ENCODE measurements at regions not wholly inside any gene's neighbourhood (a gene's known extent, or its start where the extent isn't known, plus 50 kb on each side); places are given as distances from the start of the nearest gene placed in this dataset.

- Histone ChIP-seq H3K36me3 (no peaks in the 10 kb centered on the region), H3K27ac (no peak overlapping the region), H3K4me1 (no peaks in the 10 kb centered on the region), H3K9me3 (no peaks in the 10 kb centered on the region), H3K27me3 (no peaks in the 10 kb centered on the region), H3K4me3 (no peak overlapping the region)
- no peak for DNase-seq
- intact Hi-C loops (cut with DNase I; ENCODE audit: low total_unique reads), result no loop called here
- TF ChIP-seq, protein P1, sequence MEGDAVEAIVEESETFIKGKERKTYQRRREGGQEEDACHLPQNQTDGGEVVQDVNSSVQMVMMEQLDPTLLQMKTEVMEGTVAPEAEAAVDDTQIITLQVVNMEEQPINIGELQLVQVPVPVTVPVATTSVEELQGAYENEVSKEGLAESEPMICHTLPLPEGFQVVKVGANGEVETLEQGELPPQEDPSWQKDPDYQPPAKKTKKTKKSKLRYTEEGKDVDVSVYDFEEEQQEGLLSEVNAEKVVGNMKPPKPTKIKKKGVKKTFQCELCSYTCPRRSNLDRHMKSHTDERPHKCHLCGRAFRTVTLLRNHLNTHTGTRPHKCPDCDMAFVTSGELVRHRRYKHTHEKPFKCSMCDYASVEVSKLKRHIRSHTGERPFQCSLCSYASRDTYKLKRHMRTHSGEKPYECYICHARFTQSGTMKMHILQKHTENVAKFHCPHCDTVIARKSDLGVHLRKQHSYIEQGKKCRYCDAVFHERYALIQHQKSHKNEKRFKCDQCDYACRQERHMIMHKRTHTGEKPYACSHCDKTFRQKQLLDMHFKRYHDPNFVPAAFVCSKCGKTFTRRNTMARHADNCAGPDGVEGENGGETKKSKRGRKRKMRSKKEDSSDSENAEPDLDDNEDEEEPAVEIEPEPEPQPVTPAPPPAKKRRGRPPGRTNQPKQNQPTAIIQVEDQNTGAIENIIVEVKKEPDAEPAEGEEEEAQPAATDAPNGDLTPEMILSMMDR (IDR thresholded peaks at IDR 0.05), result no peak
- TF ChIP-seq POLR2A (IDR thresholded peaks at IDR 0.05), result no peak
Observed at GRCh38 chrX:20374900-20375438, 108.3 kb upstream of the RPS6KA3 start.

DNA sequence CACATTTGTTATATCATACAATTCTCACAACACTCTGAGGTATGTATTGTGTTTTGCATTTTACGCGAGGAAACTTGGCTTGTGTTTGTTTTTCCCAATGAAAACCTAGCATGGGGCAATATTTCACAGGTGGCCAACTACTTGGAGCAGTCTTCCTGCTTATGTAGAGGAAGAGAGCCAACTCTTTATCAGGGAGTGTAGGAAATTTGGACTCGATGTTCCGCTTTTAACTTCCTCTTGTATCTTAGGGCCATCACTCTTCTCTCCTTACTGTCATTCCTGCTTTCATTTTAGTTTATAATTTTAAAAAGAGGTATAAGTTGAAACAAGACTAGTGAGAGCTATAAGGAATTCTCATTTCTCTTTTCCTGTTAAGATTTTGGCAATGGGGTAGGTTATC is 107.7 kb upstream of the RPS6KA3 start:
- intact Hi-C loops (cut with DNase I; ENCODE audit: low total_unique reads), result no loop called here
- H3K4me3 ChIP-seq, result no peak overlapping the region
- no peaks in the 10 kb centered on the region for H3K36me3 ChIP-seq
- H3K27ac ChIP-seq, result no peak overlapping the region
- H3K9me3 ChIP-seq, result no peaks in the 10 kb centered on the region
- H3K4me1 ChIP-seq, result no peaks in the 10 kb centered on the region
- no peak for TF ChIP-seq POLR2A (IDR thresholded peaks at IDR 0.05)
- no peak for DNase-seq
- H3K27me3 ChIP-seq, result no peaks in the 10 kb centered on the region

DNA sequence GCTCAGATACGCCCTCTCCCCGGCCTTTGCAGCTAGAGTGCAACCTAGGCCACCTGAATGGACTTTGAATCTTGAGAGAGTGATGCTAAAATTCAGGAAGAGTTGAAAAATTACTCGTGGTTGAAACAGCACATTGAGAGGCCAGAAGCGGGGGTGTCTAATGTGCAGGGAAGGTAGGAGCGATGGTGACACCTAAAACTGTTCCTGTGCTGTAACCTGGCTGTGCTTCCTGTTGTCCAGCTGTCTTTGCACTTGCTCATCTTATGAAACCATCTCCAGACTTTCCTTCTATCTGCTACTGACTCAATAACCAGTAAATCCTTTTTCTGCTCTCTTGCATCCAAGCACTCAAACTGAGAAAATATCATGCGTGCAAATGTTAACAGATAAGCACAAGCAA is 106.4 kb upstream of the RPS6KA3 start:
- no peak overlapping the region for H3K27ac ChIP-seq
- no peak for DNase-seq
- TF ChIP-seq, protein P1 (IDR thresholded peaks at IDR 0.05), result no peak
- TF ChIP-seq POLR2A (IDR thresholded peaks at IDR 0.05), result no peak
- no peaks in the 10 kb centered on the region for H3K4me1 ChIP-seq
- no peaks in the 10 kb centered on the region for H3K27me3 ChIP-seq
- intact Hi-C loops (cut with DNase I; ENCODE audit: low total_unique reads), result no loop called here
- no peaks in the 10 kb centered on the region for H3K36me3 ChIP-seq
- H3K9me3 ChIP-seq, result no peaks in the 10 kb centered on the region
- H3K4me3 ChIP-seq, result no peak overlapping the region

GRCh38 chrX:20372533-20372932 is 105.8 kb upstream of the RPS6KA3 start:
- DNase-seq, result no peak
- H3K4me3 ChIP-seq, result no peak overlapping the region
- H3K4me1 ChIP-seq, result no peaks in the 10 kb centered on the region
- intact Hi-C loops (cut with DNase I; ENCODE audit: low total_unique reads), result no loop called here
- H3K27me3 ChIP-seq, result no peaks in the 10 kb centered on the region
- TF ChIP-seq, protein P1 (IDR thresholded peaks at IDR 0.05), result no peak
- no peak for TF ChIP-seq POLR2A (IDR thresholded peaks at IDR 0.05)
- no peak overlapping the region for H3K27ac ChIP-seq
- H3K36me3 ChIP-seq, result no peaks in the 10 kb centered on the region
- no peaks in the 10 kb centered on the region for H3K9me3 ChIP-seq

DNA sequence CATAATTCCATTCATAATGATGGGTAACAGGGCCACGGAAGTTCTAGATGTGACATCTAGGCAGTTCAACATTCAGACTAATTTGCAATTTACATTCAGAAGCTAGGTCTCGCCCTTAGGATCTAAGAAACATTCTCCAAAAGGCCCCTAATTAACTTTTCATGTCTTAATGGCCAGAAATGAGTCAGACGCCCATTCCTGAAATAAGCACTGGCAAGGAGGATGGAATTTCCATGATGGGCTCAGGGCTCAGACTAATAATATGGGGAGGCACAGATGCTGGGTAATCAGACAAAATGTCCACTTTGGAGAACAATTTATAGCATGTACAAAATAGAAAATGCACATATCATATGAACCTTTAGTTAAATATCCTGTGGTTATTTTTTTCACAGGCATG is 102.8 kb upstream of the RPS6KA3 start:
- no peak overlapping the region for H3K27ac ChIP-seq
- no peaks in the 10 kb centered on the region for H3K4me1 ChIP-seq
- H3K9me3 ChIP-seq, result no peaks in the 10 kb centered on the region
- no peak for DNase-seq
- H3K4me3 ChIP-seq, result no peak overlapping the region
- intact Hi-C loops (cut with DNase I; ENCODE audit: low total_unique reads), result no loop called here
- no peaks in the 10 kb centered on the region for H3K36me3 ChIP-seq
- TF ChIP-seq, protein P1 (IDR thresholded peaks at IDR 0.05), result no peak
- TF ChIP-seq POLR2A (IDR thresholded peaks at IDR 0.05), result no peak
- no peaks in the 10 kb centered on the region for H3K27me3 ChIP-seq

DNA sequence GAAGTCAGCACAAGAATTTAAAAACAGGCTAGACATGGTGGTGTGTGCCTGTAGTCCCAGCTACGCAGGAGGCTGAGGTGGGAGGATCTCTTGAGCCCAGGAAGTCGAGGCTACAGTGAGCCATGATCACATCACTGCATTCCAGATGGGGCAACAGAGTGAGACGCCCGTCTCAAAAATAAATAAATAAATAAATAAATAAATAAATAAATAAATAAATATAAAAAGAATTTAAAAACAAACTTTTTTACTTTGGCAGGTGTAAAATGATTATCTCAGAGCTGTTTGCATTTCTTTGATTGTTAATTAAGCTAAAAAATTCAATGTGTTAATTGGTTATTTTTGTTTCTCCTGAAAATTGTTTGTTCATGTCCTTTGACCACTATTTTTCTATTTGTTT is 97.5 kb upstream of the RPS6KA3 start:
- TF ChIP-seq, protein P1 (IDR thresholded peaks at IDR 0.05), result no peak
- no peak for TF ChIP-seq POLR2A (IDR thresholded peaks at IDR 0.05)
- intact Hi-C loops (cut with DNase I; ENCODE audit: low total_unique reads), result no loop called here
- H3K9me3 ChIP-seq, result no peaks in the 10 kb centered on the region

More for the DNA sequence above, 97.5 kb upstream of the RPS6KA3 start:
- Histone ChIP-seq H3K4me3 (no peak overlapping the region), H3K36me3 (no peaks in the 10 kb centered on the region), H3K27me3 (no peaks in the 10 kb centered on the region), H3K27ac (no peak overlapping the region), H3K4me1 (no peaks in the 10 kb centered on the region)
- no peak for DNase-seq
